ENCODE measurements at regions not wholly inside any gene's neighbourhood (a gene's known extent, or its start where the extent isn't known, plus 50 kb on each side); places are given as distances from the start of the nearest gene placed in this dataset.

- Histone ChIP-seq H3K9me1 (replicated peaks; ENCODE audit: control insufficient read depth, extremely low read depth, insufficient read depth, low read length) (no peaks in the 10 kb centered on the region), H4K20me1 (replicated peaks; ENCODE audit: control insufficient read depth, extremely low read depth, insufficient read depth, low read length) (no peaks in the 10 kb centered on the region), H3K79me2 (ENCODE audit: control insufficient read depth, insufficient read depth, low read length) (no peaks in the 10 kb centered on the region), H3K4me1 (ENCODE audit: control insufficient read depth, extremely low read depth, insufficient read depth, low read length) (no peaks in the 10 kb centered on the region), H3K27ac (ENCODE audit: insufficient read depth, low read depth, low read length) (no peak overlapping the region), H3K27me3 (ENCODE audit: control insufficient read depth in 2 of 2, insufficient read depth in 2 of 2, low read length in 2 of 2) (no peaks in the 10 kb centered on the region), H3K9me3 (replicated peaks; ENCODE audit: control insufficient read depth, insufficient read depth, low read length) (no peaks in the 10 kb centered on the region), H3K36me3 (ENCODE audit: control insufficient read depth in 2 of 2, extremely low read depth in 1 of 2, insufficient read depth in 2 of 2, low read length in 2 of 2) (no peaks in the 10 kb centered on the region), H3K4me2 (ENCODE audit: insufficient read depth, low read length) (no peak overlapping the region), H3K4me3 (replicated peaks in 1 of 3; ENCODE audit: insufficient read depth in 1 of 3, low read depth in 1 of 3, low read length in 3 of 3) (no peak overlapping the region), H2AFZ (ENCODE audit: low read depth, low read length) (no peak overlapping the region), H3K9ac (replicated peaks; ENCODE audit: extremely low read depth, insufficient read depth, low read length) (no peak overlapping the region)
- FAIRE-seq (no peak), DNase-seq (ENCODE audit: low read depth, low spot score) (no peak)
- BruUV-seq (replicated peaks), result no TSS peak
- dilution Hi-C loops (cut with MboI; ENCODE audit: extremely low pct_ligation_motif_present, low sequenced_read_pairs) (no loop called here), intact Hi-C loops (cut with micrococcal nuclease) (no loop called here)
- ChIA-PET CTCF (no interaction called here), POLR2A (no interaction called here)
- no peak for TF ChIP-seq MYC (IDR thresholded peaks at IDR 0.05; ENCODE audit: low read depth, low read length)
- TF ChIP-seq POLR2AphosphoS5 (IDR thresholded peaks at IDR 0.05; ENCODE audit: insufficient read depth, low read depth, low read length), result no peak
- no peak for TF ChIP-seq GATA2 (IDR thresholded peaks at IDR 0.05; ENCODE audit: insufficient read depth, insufficient read length, low read depth, low read length)
- TF ChIP-seq CTCF (IDR thresholded peaks at IDR 0.05; ENCODE audit: extremely low read depth in 1 of 2, insufficient read depth in 1 of 2, low read depth in 1 of 2, low read length in 2 of 2), result no peak
- no peak for TF ChIP-seq JUN (IDR thresholded peaks at IDR 0.05; ENCODE audit: borderline replicate concordance, insufficient read depth, insufficient read length, low read depth)
- no peak for TF ChIP-seq MAX (IDR thresholded peaks at IDR 0.05; ENCODE audit: insufficient read depth, insufficient read length)
- no peak for TF ChIP-seq POLR2A (IDR thresholded peaks at IDR 0.05; ENCODE audit: low read depth, low read length)
- TF ChIP-seq FOS (IDR thresholded peaks at IDR 0.05; ENCODE audit: borderline replicate concordance, insufficient read depth, low read length), result no peak
- no peak for TF ChIP-seq EZH2 (IDR thresholded peaks at IDR 0.05; ENCODE audit: borderline replicate concordance, low read depth, low read length, severe bottlenecking)
Observed at GRCh38 chr21:28775071-28775470, 217.6 kb downstream of the LTN1 start.
